Astrocyte of the spinal cord (primary cell): ENCODE measurements at regions not wholly inside any gene's neighbourhood (a gene's known extent, or its start where the extent isn't known, plus 50 kb on each side); places are given as distances from the start of the nearest gene placed in this dataset.

Experiments
- DNase-seq: peaks from one replicate; pipeline ENCODE4 v3.0.0; 2011; ENCODE audit warnings: low read depth, low spot score
- H3K4me3 ChIP-seq: 2 replicates; pipeline ENCODE4 v1.5.1; 2011; ENCODE audit warnings: low read depth, mild to moderate bottlenecking, low read length, moderate library complexity
- CTCF ChIP-seq: IDR thresholded peaks from 2 replicates; pipeline ENCODE4 v1.5.1; 2012; ENCODE audit warnings: low read depth, mild to moderate bottlenecking, low read length, inconsistent platforms
- in situ Hi-C: cut with HindIII; loops from 2 replicates; pipeline ENCODE4 v1.10.0; 2017; ENCODE audit warnings: low sequenced_read_pairs

- DNase-seq = no peak
- no peak for TF ChIP-seq CTCF
- in situ Hi-C loops = no loop called here
- no peak overlapping the region for H3K4me3 ChIP-seq
Observed at GRCh38 chr12:90589956-90590355, 365.0 kb downstream of the CCER1 start.

DNA sequence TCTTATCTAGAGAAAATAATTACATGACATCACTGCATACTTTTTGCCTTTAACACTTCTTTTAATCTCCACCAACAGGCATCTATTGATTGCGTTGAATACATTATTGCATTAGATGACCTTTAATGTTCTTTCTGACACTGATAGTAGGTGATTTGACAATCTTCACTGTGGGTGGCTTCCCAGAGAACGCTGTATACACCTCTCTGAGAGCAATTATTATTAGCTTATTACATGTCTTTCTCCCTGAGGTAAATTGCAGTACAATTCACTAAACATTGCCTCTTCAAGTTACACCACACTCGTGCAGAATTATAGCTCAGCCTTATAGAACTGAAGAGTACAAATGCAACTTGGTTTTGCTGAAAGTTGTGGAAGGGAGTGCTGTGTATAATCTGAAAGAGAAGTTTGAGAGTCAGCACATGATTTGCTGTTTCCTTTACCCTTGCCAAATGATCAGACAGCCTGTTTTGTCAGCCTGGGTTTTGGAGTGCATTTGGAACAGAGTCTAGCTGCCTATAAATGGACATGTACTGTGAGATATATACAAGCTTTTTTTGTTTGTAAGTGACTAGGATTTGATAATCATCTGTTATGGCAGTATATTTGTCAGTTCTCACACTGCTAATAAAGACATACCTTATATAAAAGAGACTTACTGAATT, 369.2 kb downstream of the CCER1 start:
- no peak for DNase-seq
- TF ChIP-seq CTCF = no peak
- in situ Hi-C loops = no loop called here
- no peak overlapping the region for H3K4me3 ChIP-seq

- in situ Hi-C loops = no loop called here
- H3K4me3 ChIP-seq = no peak overlapping the region
- DNase-seq = no peak
- TF ChIP-seq CTCF = no peak
Observed at GRCh38 chr12:90576707-90577106, 378.3 kb downstream of the CCER1 start.

GRCh38 chr12:90575995-90576394, 379.0 kb downstream of the CCER1 start:
- no peak for TF ChIP-seq CTCF
- in situ Hi-C loops = no loop called here
- no peak overlapping the region for H3K4me3 ChIP-seq
- DNase-seq = no peak

DNA sequence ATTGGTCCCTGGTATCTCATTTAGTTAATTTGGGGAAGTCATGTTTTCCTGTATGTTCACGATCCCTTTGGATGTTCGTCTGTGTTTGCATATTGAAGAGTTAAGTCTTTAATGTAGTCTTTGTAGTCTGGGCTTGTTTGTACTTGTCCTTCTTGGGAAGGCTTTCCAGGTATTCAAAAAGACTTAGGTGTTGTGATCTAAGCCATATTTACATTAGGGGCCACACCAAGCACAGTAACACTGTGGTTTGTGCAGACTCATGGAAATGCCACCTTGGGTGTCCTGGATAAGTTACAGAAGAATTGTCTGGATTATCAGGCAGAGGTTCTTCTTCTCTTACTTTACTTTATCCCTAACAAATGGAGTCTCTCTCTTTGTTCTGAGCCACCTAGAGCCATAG, 380.3 kb downstream of the CCER1 start:
- no peak for DNase-seq
- no peak for TF ChIP-seq CTCF
- in situ Hi-C loops = no loop called here

DNA sequence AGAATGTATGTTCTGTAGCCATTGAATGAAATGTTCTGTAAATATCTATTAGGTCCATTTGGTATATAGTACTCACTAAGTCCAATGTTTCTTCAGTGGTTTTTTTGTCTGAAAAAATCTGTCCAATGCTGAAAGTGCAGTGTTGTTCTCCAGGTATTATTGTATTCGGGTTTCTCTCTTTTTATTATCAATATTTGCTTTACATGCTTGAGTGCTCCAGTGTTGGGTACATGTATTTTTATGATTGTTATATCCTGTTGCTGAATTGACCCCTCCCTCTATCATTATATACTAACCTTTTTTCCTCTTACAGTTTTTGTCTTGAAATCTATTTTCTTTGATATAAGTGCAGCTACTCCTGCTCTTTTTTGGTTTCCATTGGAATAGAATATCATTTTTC, 382.2 kb downstream of the CCER1 start:
- in situ Hi-C loops = no loop called here
- DNase-seq = no peak
- TF ChIP-seq CTCF = no peak
- H3K4me3 ChIP-seq = no peak overlapping the region

More for the DNA sequence above, 380.3 kb downstream of the CCER1 start:
- H3K4me3 ChIP-seq = no peak overlapping the region
